ENCODE measurements at regions not wholly inside any gene's neighbourhood (a gene's known extent, or its start where the extent isn't known, plus 50 kb on each side); places are given as distances from the start of the nearest gene placed in this dataset.

DNA sequence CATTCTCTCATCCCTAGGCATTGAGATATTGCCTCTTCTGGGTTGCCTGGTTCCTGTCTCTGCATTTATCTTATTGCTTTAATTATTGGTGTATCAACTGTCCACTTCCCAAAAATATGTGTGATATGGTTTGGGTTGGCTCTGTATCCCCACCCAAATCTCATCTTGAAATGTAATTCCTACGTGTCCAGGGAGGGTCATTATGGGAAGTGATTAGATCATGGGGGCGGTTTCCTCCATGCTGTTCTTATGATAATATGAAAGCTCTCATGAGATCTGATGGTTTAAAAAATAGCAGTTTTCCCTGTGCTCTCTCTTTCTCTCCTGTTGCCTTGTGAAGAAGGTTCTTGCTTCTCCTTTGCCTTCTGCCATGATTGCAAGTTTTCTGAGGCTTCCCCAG, 308.3 kb upstream of the HS3ST1 start:
- TF ChIP-seq, protein P1, sequence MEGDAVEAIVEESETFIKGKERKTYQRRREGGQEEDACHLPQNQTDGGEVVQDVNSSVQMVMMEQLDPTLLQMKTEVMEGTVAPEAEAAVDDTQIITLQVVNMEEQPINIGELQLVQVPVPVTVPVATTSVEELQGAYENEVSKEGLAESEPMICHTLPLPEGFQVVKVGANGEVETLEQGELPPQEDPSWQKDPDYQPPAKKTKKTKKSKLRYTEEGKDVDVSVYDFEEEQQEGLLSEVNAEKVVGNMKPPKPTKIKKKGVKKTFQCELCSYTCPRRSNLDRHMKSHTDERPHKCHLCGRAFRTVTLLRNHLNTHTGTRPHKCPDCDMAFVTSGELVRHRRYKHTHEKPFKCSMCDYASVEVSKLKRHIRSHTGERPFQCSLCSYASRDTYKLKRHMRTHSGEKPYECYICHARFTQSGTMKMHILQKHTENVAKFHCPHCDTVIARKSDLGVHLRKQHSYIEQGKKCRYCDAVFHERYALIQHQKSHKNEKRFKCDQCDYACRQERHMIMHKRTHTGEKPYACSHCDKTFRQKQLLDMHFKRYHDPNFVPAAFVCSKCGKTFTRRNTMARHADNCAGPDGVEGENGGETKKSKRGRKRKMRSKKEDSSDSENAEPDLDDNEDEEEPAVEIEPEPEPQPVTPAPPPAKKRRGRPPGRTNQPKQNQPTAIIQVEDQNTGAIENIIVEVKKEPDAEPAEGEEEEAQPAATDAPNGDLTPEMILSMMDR (IDR thresholded peaks at IDR 0.05) = no peak
- TF ChIP-seq POLR2A (IDR thresholded peaks at IDR 0.05) = no peak
- TF ChIP-seq POLR2AphosphoS5 (IDR thresholded peaks at IDR 0.05) = no peak

Data from sigmoid colon (tissue), 4 donors.